ENCODE measurements at regions not wholly inside any gene's neighbourhood (a gene's known extent, or its start where the extent isn't known, plus 50 kb on each side); places are given as distances from the start of the nearest gene placed in this dataset.

DNA sequence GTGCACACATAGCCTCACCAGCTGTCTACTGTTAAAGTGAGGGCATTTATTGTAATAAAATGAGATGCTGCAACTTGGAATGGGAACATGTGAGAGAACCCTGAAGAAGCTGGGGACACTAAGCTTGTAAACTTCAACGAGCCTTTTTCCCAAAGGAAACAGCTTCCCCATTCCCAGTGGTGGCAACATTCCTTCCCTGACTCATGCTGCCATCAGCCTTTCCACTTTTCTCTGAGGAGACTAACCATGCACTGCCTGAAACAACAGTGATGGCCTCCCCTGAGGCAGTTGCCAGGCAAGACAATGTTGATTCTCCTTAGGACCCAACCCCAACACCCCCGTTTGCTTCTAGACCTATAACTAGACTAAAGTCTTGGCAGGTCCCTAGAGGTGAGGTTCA lies 928.3 kb downstream of the GLUD2 start:
- DNase-seq (ENCODE audit: low read depth, low spot score): no peak
- Histone ChIP-seq H3K27ac (ENCODE audit: low read length) (no peak overlapping the region), H3K36me3 (ENCODE audit: control insufficient read depth, insufficient read depth, low read length) (no peaks in the 10 kb centered on the region), H3K27me3 (ENCODE audit: control insufficient read depth, insufficient read depth, low read length) (no peaks in the 10 kb centered on the region), H3K9me3 (ENCODE audit: control insufficient read depth, insufficient read depth, low read length) (no peaks in the 10 kb centered on the region), H3K4me3 (ENCODE audit: low read length) (no peak overlapping the region), H3K4me1 (ENCODE audit: control insufficient read depth, insufficient read depth, low read length) (no peaks in the 10 kb centered on the region)
- WGBS (ENCODE audit: insufficient coverage, insufficient read length): no CpG with 5 or more reads among the region's 2 CpGs

DNA sequence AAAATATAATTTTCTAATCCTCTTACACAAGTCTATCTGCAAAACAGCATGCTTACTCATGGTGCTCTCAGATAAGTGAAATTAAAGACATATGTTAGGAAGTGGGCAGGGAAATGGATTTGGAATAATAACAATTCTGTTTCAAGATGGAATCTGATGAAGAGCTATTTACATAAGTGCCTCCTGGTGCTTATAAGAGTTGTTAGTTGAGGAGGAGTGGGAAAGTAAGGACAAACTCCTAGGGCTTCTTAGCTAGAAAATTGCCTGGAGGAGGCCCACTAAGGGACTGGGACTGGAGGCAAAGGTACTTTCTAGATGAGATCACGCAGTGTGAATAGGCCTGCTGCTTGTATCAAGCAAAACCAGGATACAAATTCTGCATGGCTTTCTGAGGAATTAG lies 939.8 kb downstream of the GLUD2 start:
- H3K9me3 ChIP-seq (ENCODE audit: control insufficient read depth, insufficient read depth, low read length): no peaks in the 10 kb centered on the region
- H3K4me1 ChIP-seq (ENCODE audit: control insufficient read depth, insufficient read depth, low read length): no peaks in the 10 kb centered on the region
- no peaks in the 10 kb centered on the region for H3K36me3 ChIP-seq (ENCODE audit: control insufficient read depth, insufficient read depth, low read length)
- DNase-seq (ENCODE audit: low read depth, low spot score): no peak
- no peaks in the 10 kb centered on the region for H3K27me3 ChIP-seq (ENCODE audit: control insufficient read depth, insufficient read depth, low read length)
- no peak overlapping the region for H3K4me3 ChIP-seq (ENCODE audit: low read length)
- H3K27ac ChIP-seq (ENCODE audit: low read length): no peak overlapping the region
- no CpG with 5 or more reads among the region's 1 CpG for WGBS (ENCODE audit: insufficient coverage, insufficient read length)

DNA sequence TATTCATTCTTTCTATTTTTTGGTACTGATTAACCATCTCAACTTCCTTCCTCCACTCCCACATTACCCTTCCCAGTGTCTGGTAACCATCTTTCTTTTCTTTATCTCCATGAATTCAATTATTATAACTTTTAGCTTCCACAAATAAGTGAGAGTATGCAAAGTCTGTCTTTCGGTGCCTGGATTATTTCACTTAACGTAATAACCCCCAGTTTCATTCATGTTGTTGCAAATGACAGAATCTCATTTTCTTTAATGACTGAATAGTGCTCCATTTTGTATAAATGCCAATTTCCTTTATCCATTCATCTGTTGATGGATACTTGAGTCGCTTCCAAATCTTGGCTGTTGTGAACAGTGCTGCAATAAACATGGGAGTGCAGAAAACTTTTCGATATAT lies 940.4 kb downstream of the GLUD2 start:
- H3K4me3 ChIP-seq (ENCODE audit: low read length): no peak overlapping the region
- no peaks in the 10 kb centered on the region for H3K36me3 ChIP-seq (ENCODE audit: control insufficient read depth, insufficient read depth, low read length)
- no peaks in the 10 kb centered on the region for H3K9me3 ChIP-seq (ENCODE audit: control insufficient read depth, insufficient read depth, low read length)
- no peak overlapping the region for H3K27ac ChIP-seq (ENCODE audit: low read length)
- no CpG with 5 or more reads among the region's 4 CpGs for WGBS (ENCODE audit: insufficient coverage, insufficient read length)
- H3K4me1 ChIP-seq (ENCODE audit: control insufficient read depth, insufficient read depth, low read length): no peaks in the 10 kb centered on the region
- no peak for DNase-seq (ENCODE audit: low read depth, low spot score)
- no peaks in the 10 kb centered on the region for H3K27me3 ChIP-seq (ENCODE audit: control insufficient read depth, insufficient read depth, low read length)

DNA sequence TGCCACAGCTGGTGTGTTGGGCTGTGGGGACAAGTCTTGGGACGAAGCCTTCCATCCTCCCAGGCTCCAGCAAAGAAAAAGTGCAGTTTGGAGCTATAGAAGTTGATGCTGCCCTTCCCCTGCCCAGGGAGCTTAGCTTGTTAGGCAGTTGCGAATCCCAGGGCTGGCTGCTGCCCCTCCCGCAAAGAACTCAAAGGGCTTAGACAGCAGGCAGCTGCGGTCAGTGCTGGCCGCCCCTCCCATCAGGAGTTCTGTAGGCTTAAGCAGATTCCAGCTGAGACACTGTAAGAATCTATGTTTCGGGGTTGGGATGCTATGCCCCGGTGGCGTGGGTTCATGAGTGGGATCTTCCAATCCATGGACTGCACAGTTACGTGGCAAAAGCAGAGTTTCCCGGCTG lies 956.7 kb downstream of the GLUD2 start:
- Histone ChIP-seq H3K27ac (ENCODE audit: low read length) (no peak overlapping the region), H3K36me3 (ENCODE audit: control insufficient read depth, insufficient read depth, low read length) (no peaks in the 10 kb centered on the region), H3K9me3 (ENCODE audit: control insufficient read depth, insufficient read depth, low read length) (no peaks in the 10 kb centered on the region), H3K27me3 (ENCODE audit: control insufficient read depth, insufficient read depth, low read length) (no peaks in the 10 kb centered on the region), H3K4me3 (ENCODE audit: low read length) (no peak overlapping the region), H3K4me1 (ENCODE audit: control insufficient read depth, insufficient read depth, low read length) (no peaks in the 10 kb centered on the region)
- DNase-seq (ENCODE audit: low read depth, low spot score): no peak
- no CpG with 5 or more reads among the region's 10 CpGs for WGBS (ENCODE audit: insufficient coverage, insufficient read length)

DNA sequence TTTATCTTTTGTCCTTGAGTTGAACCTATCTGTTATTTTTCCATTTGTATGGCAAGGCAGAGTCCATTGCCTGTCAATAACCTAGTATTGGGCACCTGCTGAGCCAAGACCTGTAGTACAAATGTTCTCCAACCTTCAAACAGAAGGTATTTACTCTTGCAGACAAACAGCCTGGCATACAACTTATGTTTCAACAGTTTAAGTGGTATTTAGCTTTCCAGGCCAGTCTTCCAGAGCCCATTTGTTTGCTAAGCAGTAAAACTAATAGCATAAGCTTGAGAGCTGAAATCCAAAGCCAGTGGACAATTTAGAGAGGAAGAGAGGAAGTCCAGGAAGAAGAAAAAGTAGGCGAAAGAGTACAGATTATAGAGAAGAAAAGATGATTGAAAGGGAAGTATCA lies 979.3 kb downstream of the GLUD2 start:
- Histone ChIP-seq H3K36me3 (ENCODE audit: control insufficient read depth, insufficient read depth, low read length) (no peaks in the 10 kb centered on the region), H3K9me3 (ENCODE audit: control insufficient read depth, insufficient read depth, low read length) (no peaks in the 10 kb centered on the region), H3K4me3 (ENCODE audit: low read length) (no peak overlapping the region), H3K27me3 (ENCODE audit: control insufficient read depth, insufficient read depth, low read length) (no peaks in the 10 kb centered on the region), H3K4me1 (ENCODE audit: control insufficient read depth, insufficient read depth, low read length) (no peaks in the 10 kb centered on the region), H3K27ac (ENCODE audit: low read length) (no peak overlapping the region)
- WGBS (ENCODE audit: insufficient coverage, insufficient read length): no CpG with 5 or more reads among the region's 1 CpG
- no peak for DNase-seq (ENCODE audit: low read depth, low spot score)

DNA sequence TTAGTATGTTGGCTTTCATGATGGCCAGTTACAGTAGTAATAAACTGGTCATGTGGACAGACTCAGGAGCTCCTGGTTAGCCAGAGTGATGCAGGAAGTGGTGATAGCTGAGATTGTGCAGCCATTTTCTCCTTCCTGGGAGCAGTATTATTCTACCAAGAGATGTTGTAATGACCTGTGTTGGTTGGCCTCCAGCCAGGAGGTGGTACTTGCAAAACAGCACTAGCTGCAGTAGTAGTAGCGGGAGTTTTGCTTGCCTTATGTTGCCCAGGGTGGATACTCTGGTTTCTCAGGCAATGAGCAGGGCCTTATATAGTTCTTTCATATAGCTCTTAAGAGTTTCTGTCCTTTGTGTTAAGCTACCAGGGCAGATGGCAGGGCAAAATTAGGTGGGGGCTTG lies 998.8 kb downstream of the GLUD2 start:
- Histone ChIP-seq H3K36me3 (ENCODE audit: control insufficient read depth, insufficient read depth, low read length) (no peaks in the 10 kb centered on the region), H3K27me3 (ENCODE audit: control insufficient read depth, insufficient read depth, low read length) (no peaks in the 10 kb centered on the region), H3K9me3 (ENCODE audit: control insufficient read depth, insufficient read depth, low read length) (no peaks in the 10 kb centered on the region), H3K4me3 (ENCODE audit: low read length) (no peak overlapping the region), H3K27ac (ENCODE audit: low read length) (no peak overlapping the region), H3K4me1 (ENCODE audit: control insufficient read depth, insufficient read depth, low read length) (no peaks in the 10 kb centered on the region)
- WGBS (ENCODE audit: insufficient coverage, insufficient read length): no CpG with 5 or more reads among the region's 1 CpG
- no peak for DNase-seq (ENCODE audit: low read depth, low spot score)

DNA sequence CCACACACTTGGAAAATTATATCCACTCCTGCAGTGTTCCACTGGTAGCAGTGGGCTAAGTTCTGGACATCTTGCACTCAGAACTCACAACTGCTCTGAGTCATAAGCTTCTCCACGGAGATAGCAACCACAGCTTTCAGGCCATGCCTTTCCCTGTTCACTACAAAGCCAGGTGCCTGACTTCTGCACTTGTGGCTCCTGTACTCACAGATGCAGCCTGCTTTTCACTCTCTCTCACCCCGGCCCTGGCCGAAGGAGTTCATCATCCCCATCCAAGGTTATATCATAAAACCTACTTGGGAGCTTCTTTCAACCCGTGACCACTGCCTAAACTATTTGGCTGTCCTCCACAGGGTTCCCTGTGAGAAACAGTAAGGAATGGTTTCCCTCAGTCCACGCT lies 999.4 kb downstream of the GLUD2 start:
- Histone ChIP-seq H3K27me3 (ENCODE audit: control insufficient read depth, insufficient read depth, low read length) (no peaks in the 10 kb centered on the region), H3K4me3 (ENCODE audit: low read length) (no peak overlapping the region), H3K36me3 (ENCODE audit: control insufficient read depth, insufficient read depth, low read length) (no peaks in the 10 kb centered on the region), H3K4me1 (ENCODE audit: control insufficient read depth, insufficient read depth, low read length) (no peaks in the 10 kb centered on the region), H3K9me3 (ENCODE audit: control insufficient read depth, insufficient read depth, low read length) (no peaks in the 10 kb centered on the region), H3K27ac (ENCODE audit: low read length) (no peak overlapping the region)
- WGBS (ENCODE audit: insufficient coverage, insufficient read length): no CpG with 5 or more reads among the region's 5 CpGs
- no peak for DNase-seq (ENCODE audit: low read depth, low spot score)

DNA sequence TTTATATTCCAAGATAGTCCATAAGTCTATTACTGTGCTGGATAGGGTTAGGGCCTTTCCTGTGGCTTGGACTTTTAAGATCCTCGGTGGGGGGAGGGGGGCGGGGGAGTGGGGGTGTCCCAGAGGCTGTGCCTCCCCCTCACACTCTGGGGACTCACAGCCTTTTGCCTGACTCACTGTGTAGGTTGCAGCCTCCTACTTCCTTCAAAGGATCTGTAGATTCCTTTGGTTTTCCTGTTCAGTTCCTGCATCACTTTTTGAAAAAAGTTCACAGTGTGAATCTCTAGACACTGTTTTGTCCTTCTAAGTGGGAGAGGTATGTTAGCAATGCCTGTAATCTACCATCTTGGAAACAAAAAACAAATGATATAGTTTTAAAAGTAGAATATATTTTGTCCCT lies 999.9 kb downstream of the GLUD2 start:
- Histone ChIP-seq H3K27me3 (ENCODE audit: control insufficient read depth, insufficient read depth, low read length) (no peaks in the 10 kb centered on the region), H3K27ac (ENCODE audit: low read length) (no peak overlapping the region), H3K36me3 (ENCODE audit: control insufficient read depth, insufficient read depth, low read length) (no peaks in the 10 kb centered on the region), H3K9me3 (ENCODE audit: control insufficient read depth, insufficient read depth, low read length) (no peaks in the 10 kb centered on the region), H3K4me3 (ENCODE audit: low read length) (no peak overlapping the region), H3K4me1 (ENCODE audit: control insufficient read depth, insufficient read depth, low read length) (no peaks in the 10 kb centered on the region)
- no CpG with 5 or more reads among the region's 2 CpGs for WGBS (ENCODE audit: insufficient coverage, insufficient read length)
- no peak for DNase-seq (ENCODE audit: low read depth, low spot score)

DNA sequence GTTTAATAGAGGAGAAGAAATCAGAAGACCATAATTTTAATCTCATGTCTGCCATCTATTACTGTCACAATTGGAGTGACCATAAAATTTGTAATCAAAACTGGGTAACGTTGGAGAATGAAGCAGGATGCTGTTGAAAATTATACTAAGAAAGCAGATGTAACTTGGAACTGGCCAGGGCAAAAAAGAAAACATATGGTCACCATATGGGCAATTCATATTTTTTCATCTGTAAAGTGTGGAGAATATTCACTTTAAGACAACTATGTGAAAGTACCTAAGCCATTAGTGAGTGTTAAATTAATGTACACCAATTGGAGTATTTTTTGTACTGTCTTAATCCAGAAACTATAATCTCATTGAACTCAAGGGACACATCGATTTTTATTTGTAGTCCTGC lies 1008.0 kb downstream of the GLUD2 start:
- no CpG with 5 or more reads among the region's 2 CpGs for WGBS (ENCODE audit: insufficient coverage, insufficient read length)

DNA sequence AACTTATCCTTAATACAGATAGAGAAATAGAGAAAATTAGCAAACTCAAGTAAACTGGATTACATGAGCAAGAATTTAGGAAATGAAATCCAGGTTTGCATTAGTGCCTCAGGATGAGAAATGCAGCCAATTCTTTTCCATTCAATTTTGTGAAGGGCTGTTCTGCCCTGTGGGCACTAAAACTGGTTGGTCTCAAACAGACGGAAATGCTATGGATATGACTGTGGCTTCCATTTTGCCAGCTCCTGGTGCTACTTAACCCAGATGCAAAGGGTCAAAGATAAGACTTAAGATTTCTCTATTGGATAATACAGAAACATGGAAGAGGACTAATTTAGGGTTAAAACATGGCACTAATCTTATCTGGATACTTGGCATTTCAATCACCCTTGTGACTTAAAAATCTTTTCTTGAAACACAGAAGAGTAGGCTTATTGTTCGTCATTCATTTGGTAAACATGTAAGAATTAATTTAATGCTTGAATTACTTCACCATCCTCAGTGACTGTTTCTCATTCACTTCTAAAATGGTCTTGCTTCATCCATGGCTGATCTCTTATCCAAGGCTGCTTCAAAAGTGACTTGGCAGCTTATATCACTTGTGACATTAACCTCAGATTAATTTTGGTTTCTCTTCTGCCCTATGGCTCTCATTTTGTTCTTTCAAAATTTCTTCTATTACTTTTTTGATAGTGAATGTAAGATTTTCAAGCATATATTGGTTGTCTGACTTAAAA lies 1008.7 kb downstream of the GLUD2 start:
- Histone ChIP-seq H3K4me1 (ENCODE audit: control insufficient read depth, insufficient read depth, low read length) (no peaks in the 10 kb centered on the region), H3K4me3 (ENCODE audit: low read length) (no peak overlapping the region), H3K27me3 (ENCODE audit: control insufficient read depth, insufficient read depth, low read length) (no peaks in the 10 kb centered on the region), H3K27ac (ENCODE audit: low read length) (no peak overlapping the region), H3K36me3 (ENCODE audit: control insufficient read depth, insufficient read depth, low read length) (no peaks in the 10 kb centered on the region), H3K9me3 (ENCODE audit: control insufficient read depth, insufficient read depth, low read length) (no peaks in the 10 kb centered on the region)
- no peak for DNase-seq (ENCODE audit: low read depth, low spot score)
- WGBS (ENCODE audit: insufficient coverage, insufficient read length): no CpG with 5 or more reads among the region's 2 CpGs

More for the DNA sequence above, 1008.0 kb downstream of the GLUD2 start:
- no peak for DNase-seq (ENCODE audit: low read depth, low spot score)
- no peaks in the 10 kb centered on the region for H3K4me1 ChIP-seq (ENCODE audit: control insufficient read depth, insufficient read depth, low read length)
- no peaks in the 10 kb centered on the region for H3K9me3 ChIP-seq (ENCODE audit: control insufficient read depth, insufficient read depth, low read length)
- no peak overlapping the region for H3K4me3 ChIP-seq (ENCODE audit: low read length)
- no peaks in the 10 kb centered on the region for H3K36me3 ChIP-seq (ENCODE audit: control insufficient read depth, insufficient read depth, low read length)
- no peaks in the 10 kb centered on the region for H3K27me3 ChIP-seq (ENCODE audit: control insufficient read depth, insufficient read depth, low read length)
- no peak overlapping the region for H3K27ac ChIP-seq (ENCODE audit: low read length)

DNA sequence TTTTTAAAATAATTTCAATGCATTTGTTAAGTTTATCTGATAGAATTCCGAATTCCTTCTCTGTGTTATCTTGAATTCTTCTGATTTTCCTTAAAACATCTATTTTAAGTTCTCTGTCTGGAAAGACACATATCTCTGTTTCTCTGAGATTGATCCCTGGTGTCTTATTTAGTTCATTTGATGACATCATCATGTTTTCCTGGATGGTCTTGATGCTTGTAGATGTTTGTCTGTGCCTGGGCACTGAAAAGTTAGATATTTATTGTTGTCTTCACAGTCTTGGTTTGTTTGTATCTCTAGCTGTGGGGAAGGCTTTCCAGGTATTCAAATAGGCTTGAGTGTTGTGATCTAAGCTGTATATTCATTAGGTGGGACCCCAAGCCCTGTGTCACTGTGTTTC lies 1028.8 kb downstream of the GLUD2 start:
- Histone ChIP-seq H3K36me3 (ENCODE audit: control insufficient read depth, insufficient read depth, low read length) (no peaks in the 10 kb centered on the region), H3K9me3 (ENCODE audit: control insufficient read depth, insufficient read depth, low read length) (no peaks in the 10 kb centered on the region), H3K4me1 (ENCODE audit: control insufficient read depth, insufficient read depth, low read length) (no peaks in the 10 kb centered on the region), H3K4me3 (ENCODE audit: low read length) (no peak overlapping the region), H3K27ac (ENCODE audit: low read length) (no peak overlapping the region), H3K27me3 (ENCODE audit: control insufficient read depth, insufficient read depth, low read length) (no peaks in the 10 kb centered on the region)
- no peak for DNase-seq (ENCODE audit: low read depth, low spot score)
- no CpG with 5 or more reads among the region's 1 CpG for WGBS (ENCODE audit: insufficient coverage, insufficient read length)
